Embryonic facial prominence (tissue), 1 donor: ENCODE measurements at regions not wholly inside any gene's neighbourhood (a gene's known extent, or its start where the extent isn't known, plus 50 kb on each side); places are given as distances from the start of the nearest gene placed in this dataset.
"Not testable (repeated sequence)": the region's sequence is repeated elsewhere in the genome, so short reads cannot be mapped to it uniquely, and the experiment has no call there.

Source experiments
- DNase-seq: peaks from one replicate; pipeline ENCODE4 v3.0.0-alpha.2; 2016; ENCODE audit errors: extremely low spot score

GRCh38 chr10:36000754-36001153, 358.7 kb upstream of the FZD8 start:
- DNase-seq: not testable (repeated sequence)

- DNase-seq: no peak
Measured at GRCh38 chr10:35998026-35998425, 355.9 kb upstream of the FZD8 start.

GRCh38 chr10:35995485-35995884, 353.4 kb upstream of the FZD8 start:
- no peak for DNase-seq

- no peak for DNase-seq
Measured at GRCh38 chr10:35993591-35994515, 351.8 kb upstream of the FZD8 start.

- no peak for DNase-seq
Measured at GRCh38 chr10:35992107-35992506, 350.0 kb upstream of the FZD8 start.

- no peak for DNase-seq
Measured at GRCh38 chr10:35986756-35987502, 344.8 kb upstream of the FZD8 start.

- DNase-seq: no peak
Measured at GRCh38 chr10:35979116-35979515, 337.0 kb upstream of the FZD8 start.

GRCh38 chr10:35973912-35974591, 332.0 kb upstream of the FZD8 start:
- not testable (repeated sequence) for DNase-seq

GRCh38 chr10:35972275-35972674, 330.2 kb upstream of the FZD8 start:
- no peak for DNase-seq

GRCh38 chr10:35971397-35971796, 329.3 kb upstream of the FZD8 start:
- DNase-seq: no peak

- DNase-seq: no peak
Measured at GRCh38 chr10:35963685-35964084, 321.6 kb upstream of the FZD8 start.

GRCh38 chr10:35961501-35961900, 319.4 kb upstream of the FZD8 start:
- no peak for DNase-seq

- DNase-seq: no peak
Measured at GRCh38 chr10:35959252-35959651, 317.2 kb upstream of the FZD8 start.

GRCh38 chr10:35958609-35959008, 316.5 kb upstream of the FZD8 start:
- not testable (repeated sequence) for DNase-seq

- DNase-seq: no peak
Measured at GRCh38 chr10:35950701-35951100, 308.6 kb upstream of the FZD8 start.

- DNase-seq: no peak
Measured at GRCh38 chr10:35950226-35950625, 308.1 kb upstream of the FZD8 start.

- no peak for DNase-seq
Measured at GRCh38 chr10:35949811-35950211, 307.7 kb upstream of the FZD8 start.

GRCh38 chr10:35946556-35946955, 304.5 kb upstream of the FZD8 start:
- DNase-seq: no peak

- no peak for DNase-seq
Measured at GRCh38 chr10:35942057-35942456, 300.0 kb upstream of the FZD8 start.

GRCh38 chr10:35940141-35941041, 298.3 kb upstream of the FZD8 start:
- no peak for DNase-seq

- no peak for DNase-seq
Measured at GRCh38 chr10:35938160-35938559, 296.1 kb upstream of the FZD8 start.
